Subcutaneous abdominal adipose tissue (tissue), 5 donors: ENCODE measurements at regions not wholly inside any gene's neighbourhood (a gene's known extent, or its start where the extent isn't known, plus 50 kb on each side); places are given as distances from the start of the nearest gene placed in this dataset.

Source experiments
- H3K27ac ChIP-seq: one replicate; pipeline ENCODE4 v1.7.0; 2013; ENCODE audit warnings: low read depth, mild to moderate bottlenecking, inconsistent platforms, low read length, moderate library complexity
- H3K27me3 ChIP-seq, 5 donors: one replicate each; pipeline ENCODE4 v1.7.0; 2013; ENCODE audit warnings: low read length in 5 of 5, inconsistent platforms in 1 of 5; ENCODE audit not compliant: control insufficient read depth in 5 of 5, insufficient read depth in 4 of 5
- H3K36me3 ChIP-seq, 5 donors: one replicate each; pipeline ENCODE4 v1.7.0; 2013; ENCODE audit warnings: low read length in 5 of 5; ENCODE audit not compliant: control insufficient read depth in 5 of 5, insufficient read depth in 5 of 5
- H3K4me1 ChIP-seq, 5 donors: one replicate each; pipeline ENCODE4 v1.7.0; 2013; ENCODE audit warnings: low read length in 5 of 5, mild to moderate bottlenecking in 3 of 5, moderate library complexity in 1 of 5; ENCODE audit not compliant: control insufficient read depth in 5 of 5, insufficient read depth in 5 of 5
- H3K4me3 ChIP-seq, 5 donors: one replicate each; pipeline ENCODE4 v1.7.0; 2013; ENCODE audit warnings: low read length in 5 of 5, low read depth in 1 of 5
- H3K9ac ChIP-seq, 5 donors: one replicate each; pipeline ENCODE4 v1.7.0; 2013; ENCODE audit warnings: low read length in 5 of 5, mild to moderate bottlenecking in 4 of 5, moderate library complexity in 3 of 5
- H3K9me3 ChIP-seq, 5 donors: one replicate each; pipeline ENCODE4 v1.7.0; 2013; ENCODE audit warnings: low read length in 5 of 5; ENCODE audit not compliant: control insufficient read depth in 5 of 5
- donor health status: healthy.
- donor health status: healthy.
- donor health status: healthy.
- donor health status: healthy.
- donor health status: healthy.

DNA sequence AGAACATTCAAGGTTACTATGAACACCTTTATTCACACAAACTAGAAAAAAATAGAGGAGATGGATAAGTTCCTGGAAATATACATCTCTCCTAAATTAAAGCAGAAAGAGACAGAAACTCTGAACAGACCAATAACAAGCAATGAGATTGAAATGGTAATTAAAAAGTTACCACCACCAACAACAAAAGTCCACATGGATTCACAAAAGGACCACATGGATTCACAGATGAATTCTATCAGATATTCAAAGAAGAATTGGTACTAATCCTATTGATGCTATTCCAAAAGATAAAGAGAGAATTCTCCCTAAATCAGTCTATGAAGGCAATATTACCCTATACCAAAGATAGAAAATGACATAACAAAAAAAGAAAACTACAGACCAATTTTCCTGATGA is 518.9 kb downstream of the PRDM9 start:
- H3K9me3 ChIP-seq = peaks cover 2 to 22% (median 3%) of the 10 kb centered on the region in 5 donors
- no peak overlapping the region for H3K4me3 ChIP-seq
- H3K4me1 ChIP-seq = no peaks in the 10 kb centered on the region
- H3K9ac ChIP-seq = no peak overlapping the region
- H3K27me3 ChIP-seq = no peaks in the 10 kb centered on the region
- H3K27ac ChIP-seq = no peak overlapping the region
- no peaks in the 10 kb centered on the region for H3K36me3 ChIP-seq

DNA sequence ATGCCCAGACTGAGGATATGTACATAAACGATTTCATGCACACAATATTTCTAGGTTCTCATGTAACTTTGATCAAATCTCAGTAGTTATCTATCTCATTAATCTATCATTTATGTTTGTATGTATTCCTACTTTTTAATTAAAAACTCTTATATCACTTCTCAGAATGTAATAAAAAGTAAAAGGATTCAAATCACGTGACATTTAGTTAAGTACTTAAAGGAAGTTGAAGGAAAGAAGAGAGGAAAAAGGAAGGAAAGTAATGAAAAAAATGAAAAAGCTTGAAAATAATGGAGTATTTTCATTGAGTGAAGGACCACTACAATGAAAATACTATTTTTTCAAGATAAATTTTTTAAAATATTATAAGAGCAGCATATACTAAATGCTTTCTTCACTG is 535.3 kb downstream of the PRDM9 start:
- H3K4me3 ChIP-seq = no peak overlapping the region
- H3K9me3 ChIP-seq = no peaks in the 10 kb centered on the region
- no peak overlapping the region for H3K9ac ChIP-seq
- H3K27ac ChIP-seq = no peak overlapping the region
- no peaks in the 10 kb centered on the region for H3K36me3 ChIP-seq
- no peaks in the 10 kb centered on the region for H3K27me3 ChIP-seq
- no peaks in the 10 kb centered on the region for H3K4me1 ChIP-seq

DNA sequence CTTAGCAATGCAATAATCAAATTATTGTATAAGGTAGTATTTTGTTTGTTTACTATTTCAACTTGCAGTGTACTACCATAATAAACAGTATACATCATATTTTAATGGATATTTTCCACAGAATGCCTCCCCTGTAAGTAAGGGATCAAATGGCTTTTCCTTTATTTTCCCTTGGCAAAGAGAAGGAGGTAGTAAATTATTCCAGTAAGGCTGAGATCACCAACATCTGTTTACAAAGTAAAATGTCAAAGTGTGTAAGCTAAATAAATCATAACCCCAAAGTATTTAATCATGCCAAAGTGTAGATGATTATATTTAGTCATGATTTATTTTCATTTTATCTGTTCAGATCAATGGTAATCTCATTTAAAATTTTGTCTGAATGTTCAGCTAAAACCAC is 537.6 kb downstream of the PRDM9 start:
- Histone ChIP-seq H3K4me3 (no peak overlapping the region), H3K36me3 (no peaks in the 10 kb centered on the region), H3K4me1 (no peaks in the 10 kb centered on the region), H3K27ac (no peak overlapping the region), H3K9ac (no peak overlapping the region), H3K9me3 (no peaks in the 10 kb centered on the region), H3K27me3 (no peaks in the 10 kb centered on the region)

DNA sequence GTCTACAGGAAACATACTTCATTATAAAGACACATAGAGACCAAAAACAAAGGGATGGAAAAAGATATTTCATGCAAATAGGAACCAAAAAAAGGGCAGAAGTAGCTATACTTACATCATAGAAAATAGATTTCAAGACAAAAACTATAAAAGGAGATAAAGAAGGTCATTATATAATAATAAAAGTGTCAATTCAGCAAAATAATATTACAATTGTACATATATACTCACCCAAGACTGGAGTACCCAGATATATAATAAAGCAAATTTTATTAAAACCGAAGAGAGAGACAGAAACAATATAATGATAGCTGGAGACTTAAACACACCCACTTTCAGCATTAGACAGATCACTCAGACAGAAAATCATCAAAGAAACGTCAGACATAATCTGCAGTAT is 546.3 kb downstream of the PRDM9 start:
- Histone ChIP-seq H3K4me1 (no peaks in the 10 kb centered on the region), H3K36me3 (no peaks in the 10 kb centered on the region), H3K9me3 (peaks cover 0 to 3% (median 0%) of the 10 kb centered on the region in 5 donors)

DNA sequence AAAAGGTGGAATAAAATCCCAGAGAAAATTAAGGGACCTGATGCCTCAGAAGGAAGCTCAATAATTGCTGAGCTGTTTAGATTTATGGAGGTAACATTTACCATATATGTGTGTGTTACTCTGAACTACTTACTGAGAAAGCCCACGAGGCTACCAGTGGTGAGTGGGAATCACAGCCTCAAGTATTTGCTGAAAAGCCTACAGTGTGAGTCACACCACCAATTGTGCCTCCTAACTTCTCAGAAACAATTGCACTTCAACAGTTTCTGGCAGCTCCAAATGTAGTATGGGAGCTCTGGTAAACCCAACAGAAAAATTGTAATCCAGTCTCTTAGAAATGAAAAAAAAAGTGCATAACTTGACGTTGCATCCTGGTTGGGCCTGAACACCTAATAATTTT is 551.6 kb downstream of the PRDM9 start:
- Histone ChIP-seq H3K36me3 (no peaks in the 10 kb centered on the region), H3K27me3 (no peaks in the 10 kb centered on the region), H3K4me3 (no peak overlapping the region), H3K9me3 (peaks cover 0 to 3% (median 0%) of the 10 kb centered on the region in 5 donors), H3K4me1 (no peaks in the 10 kb centered on the region), H3K27ac (no peak overlapping the region), H3K9ac (no peak overlapping the region)

More for the DNA sequence above, 546.3 kb downstream of the PRDM9 start:
- Histone ChIP-seq H3K27me3 (no peaks in the 10 kb centered on the region), H3K9ac (no peak overlapping the region), H3K4me3 (no peak overlapping the region), H3K27ac (no peak overlapping the region)

DNA sequence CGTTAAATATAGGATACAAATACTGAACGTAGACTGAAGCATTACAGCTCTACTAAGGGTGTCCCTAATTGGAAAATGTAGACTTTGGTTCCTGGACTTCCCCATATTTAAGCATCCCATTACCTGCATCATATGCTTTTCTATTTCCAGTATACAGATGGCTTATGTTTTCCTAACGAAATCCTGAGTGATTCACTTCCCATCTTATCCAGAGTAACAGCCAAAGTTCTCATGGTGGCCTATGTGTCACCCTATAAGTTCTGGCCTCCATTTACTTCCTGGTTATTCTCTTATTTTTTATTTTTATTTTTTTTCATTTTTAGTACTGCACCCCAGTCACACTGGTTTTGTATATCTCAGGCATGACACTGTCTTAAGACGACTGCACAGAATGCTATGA is 552.3 kb downstream of the PRDM9 start:
- no peaks in the 10 kb centered on the region for H3K27me3 ChIP-seq
- H3K36me3 ChIP-seq = no peaks in the 10 kb centered on the region
- H3K9ac ChIP-seq = no peak overlapping the region
- peaks cover 0 to 3% (median 0%) of the 10 kb centered on the region in 5 donors for H3K9me3 ChIP-seq
- no peak overlapping the region for H3K4me3 ChIP-seq
- no peaks in the 10 kb centered on the region for H3K4me1 ChIP-seq
- no peak overlapping the region for H3K27ac ChIP-seq

DNA sequence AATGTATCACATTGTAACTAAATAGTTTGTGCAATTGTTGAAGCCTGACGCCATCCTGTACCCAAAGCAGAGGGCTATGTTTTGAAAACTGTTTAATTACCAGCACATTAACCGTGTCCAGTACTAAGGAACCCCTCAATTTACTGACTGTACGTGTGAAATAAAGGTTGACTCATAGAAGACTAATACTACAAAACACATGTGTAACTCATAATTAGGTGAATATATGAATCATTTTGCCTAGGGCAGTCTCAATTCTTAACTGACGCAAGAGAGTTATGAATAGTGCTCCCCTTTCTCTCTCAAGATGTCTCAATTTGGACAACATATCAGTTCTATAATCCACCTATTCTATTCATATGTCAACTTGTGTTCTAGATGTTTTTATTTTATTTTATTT is 558.4 kb downstream of the PRDM9 start:
- Histone ChIP-seq H3K4me1 (no peaks in the 10 kb centered on the region), H3K27ac (no peak overlapping the region)

DNA sequence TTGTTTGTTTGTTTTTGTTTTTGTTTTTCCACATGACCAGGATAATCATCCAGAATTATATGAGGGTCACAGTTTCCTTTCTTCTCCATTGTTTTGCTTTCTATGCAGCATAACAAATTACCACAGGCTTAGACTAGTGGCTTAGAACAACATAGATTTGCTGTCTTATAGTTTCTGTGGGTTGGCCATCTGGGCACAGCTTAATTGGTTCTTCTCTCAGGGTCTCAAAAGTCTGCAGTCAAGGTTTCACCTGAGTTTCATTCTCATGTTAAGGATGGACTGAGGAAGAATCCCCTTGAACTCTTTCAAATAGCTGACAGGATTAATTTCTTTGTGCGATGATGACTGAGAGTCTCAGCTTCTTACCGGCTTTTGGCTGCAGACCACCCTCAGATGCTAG is 559.8 kb downstream of the PRDM9 start:
- no peaks in the 10 kb centered on the region for H3K27me3 ChIP-seq
- no peak overlapping the region for H3K4me3 ChIP-seq
- H3K9me3 ChIP-seq = no peaks in the 10 kb centered on the region
- no peaks in the 10 kb centered on the region for H3K4me1 ChIP-seq
- no peak overlapping the region for H3K9ac ChIP-seq
- no peaks in the 10 kb centered on the region for H3K36me3 ChIP-seq
- no peak overlapping the region for H3K27ac ChIP-seq

More for the DNA sequence above, 558.4 kb downstream of the PRDM9 start:
- Histone ChIP-seq H3K36me3 (no peaks in the 10 kb centered on the region), H3K9ac (no peak overlapping the region), H3K4me3 (no peak overlapping the region), H3K9me3 (no peaks in the 10 kb centered on the region), H3K27me3 (no peaks in the 10 kb centered on the region)

DNA sequence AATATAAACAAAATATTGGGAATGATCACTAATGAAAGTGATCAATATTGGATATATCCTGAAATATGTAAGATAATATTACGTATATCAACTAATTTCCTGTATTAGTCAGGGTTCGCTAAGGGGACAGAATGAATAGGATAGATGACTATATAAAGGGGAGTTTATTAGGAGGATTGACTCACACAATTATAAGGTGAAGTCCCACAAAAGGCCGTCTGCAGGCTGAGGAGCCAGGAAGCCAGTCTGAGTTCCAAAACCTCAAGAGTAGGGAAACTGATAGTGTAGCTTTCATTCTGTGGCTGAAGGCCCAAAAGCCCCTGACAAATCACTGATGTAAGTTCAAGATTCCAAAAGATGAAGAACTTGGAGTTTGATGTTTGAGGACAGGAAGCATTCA is 561.1 kb downstream of the PRDM9 start:
- H3K9me3 ChIP-seq = no peaks in the 10 kb centered on the region
- no peak overlapping the region for H3K27ac ChIP-seq
- no peaks in the 10 kb centered on the region for H3K27me3 ChIP-seq
- no peak overlapping the region for H3K9ac ChIP-seq
- H3K4me1 ChIP-seq = no peaks in the 10 kb centered on the region
- no peaks in the 10 kb centered on the region for H3K36me3 ChIP-seq
- H3K4me3 ChIP-seq = no peak overlapping the region

DNA sequence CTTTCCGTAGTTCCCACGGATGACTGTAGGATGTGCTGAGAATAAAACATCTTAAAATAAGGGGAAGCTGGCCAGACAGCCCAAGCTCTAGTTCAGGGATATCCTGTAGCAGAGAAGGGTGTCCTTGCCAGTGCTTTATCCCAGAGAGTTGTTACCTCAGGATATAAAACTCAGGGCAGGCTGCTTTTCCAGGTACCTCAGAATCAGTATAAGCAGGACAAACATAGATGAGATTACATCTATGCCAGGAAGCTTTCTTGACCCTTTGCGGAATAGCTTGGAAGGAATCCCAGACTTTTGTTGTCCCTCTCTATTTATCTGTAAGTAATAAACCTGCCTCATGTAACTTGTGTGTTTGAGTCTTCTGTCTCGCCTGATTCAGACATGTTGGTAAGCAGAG is 565.7 kb downstream of the PRDM9 start:
- no peaks in the 10 kb centered on the region for H3K36me3 ChIP-seq
- H3K27ac ChIP-seq = no peak overlapping the region
- H3K9me3 ChIP-seq = no peaks in the 10 kb centered on the region
- H3K4me1 ChIP-seq = no peaks in the 10 kb centered on the region
- H3K9ac ChIP-seq = no peak overlapping the region
- no peak overlapping the region for H3K4me3 ChIP-seq
- no peaks in the 10 kb centered on the region for H3K27me3 ChIP-seq

DNA sequence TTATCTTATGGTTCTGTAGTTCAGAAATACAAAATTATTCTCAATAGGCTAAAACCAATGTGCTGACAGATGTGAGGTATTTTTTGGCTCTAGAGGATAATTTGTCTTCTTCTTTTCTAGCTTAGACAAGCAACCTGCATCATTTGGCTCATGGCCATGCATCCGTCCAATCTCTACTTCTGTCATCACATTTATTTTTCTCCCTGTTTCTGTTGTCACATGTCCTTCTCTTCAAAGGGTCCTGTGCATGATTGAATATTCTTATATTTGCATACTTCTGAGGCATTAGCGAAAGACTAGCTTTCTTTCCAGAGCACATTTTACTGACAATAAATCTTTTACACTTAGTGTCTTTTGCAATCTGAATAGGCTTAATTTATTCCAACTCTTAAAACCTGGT is 564.7 kb downstream of the CDH10 start:
- H3K27me3 ChIP-seq = no peaks in the 10 kb centered on the region

More for the DNA sequence above, 564.7 kb downstream of the CDH10 start:
- Histone ChIP-seq H3K9ac (no peak overlapping the region), H3K9me3 (no peaks in the 10 kb centered on the region), H3K4me3 (no peak overlapping the region), H3K4me1 (no peaks in the 10 kb centered on the region), H3K27ac (no peak overlapping the region), H3K36me3 (no peaks in the 10 kb centered on the region)
